ENCODE measurements at regions not wholly inside any gene's neighbourhood (a gene's known extent, or its start where the extent isn't known, plus 50 kb on each side); places are given as distances from the start of the nearest gene placed in this dataset.
A peak's percentile ranks its signal among the peaks of the same experiment; 100 is the strongest.

DNA sequence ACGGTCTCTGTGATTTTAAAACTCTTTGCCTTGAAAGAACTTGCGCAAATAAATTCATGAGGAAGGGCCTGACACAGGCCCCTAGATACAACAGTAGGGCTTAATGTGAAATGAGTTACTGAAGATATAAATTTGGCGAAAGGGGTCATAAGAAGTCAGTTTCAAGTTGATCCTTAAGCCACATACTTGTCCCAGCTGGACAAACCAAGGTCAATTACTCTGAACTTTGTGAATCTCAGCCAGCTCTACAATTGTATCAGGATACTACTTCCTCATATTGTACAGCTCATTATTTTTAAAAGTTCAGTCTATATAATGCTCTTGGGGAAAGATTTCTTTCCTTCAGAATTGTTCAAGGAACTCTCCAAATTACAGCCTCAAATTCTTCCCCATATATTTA is 432.8 kb downstream of the METTL4 start:
- 39 to 44% methylated on average over 3 of the region's 3 CpGs for WGBS, 2 experiments (ENCODE audit: low coverage in 1 of 2, low lambda C conversion rate in 2 of 2, missing lambda C conversion rate in 2 of 2)
- Histone ChIP-seq H3K27ac (no peak overlapping the region), H2AFZ (no peak overlapping the region), H4K20me1 (ENCODE audit: insufficient read depth) (no peaks in the 10 kb centered on the region), H3K79me2 (ENCODE audit: insufficient read depth) (no peaks in the 10 kb centered on the region), H3K9ac (no peak overlapping the region), H3K9me3 (ENCODE audit: low read depth) (no peaks in the 10 kb centered on the region), H3K27me3 (replicated peaks; ENCODE audit: insufficient read depth) (no peaks in the 10 kb centered on the region), H3K4me2 (ENCODE audit: unreplicated experiment) (no peak overlapping the region), H3K9me2 (ENCODE audit: insufficient read depth) (no peaks in the 10 kb centered on the region), H3K36me3 (ENCODE audit: low read depth) (no peaks in the 10 kb centered on the region), H3K4me1 (ENCODE audit: insufficient read depth) (peaks cover 3% of the 10 kb centered on the region), H3K4me3 (no peak overlapping the region), H3F3A (ENCODE audit: insufficient read depth) (no peaks in the 10 kb centered on the region)
- TF ChIP-seq EZH2phosphoT487 (IDR thresholded peaks at IDR 0.05; ENCODE audit: insufficient read depth, low read depth) (no peak), EZH2 (IDR thresholded peaks at IDR 0.05; ENCODE audit: insufficient read depth, poor library complexity, severe bottlenecking) (no peak)
- in situ Hi-C loops (cut with MboI): no loop called here
- no peak for DNase-seq

DNA sequence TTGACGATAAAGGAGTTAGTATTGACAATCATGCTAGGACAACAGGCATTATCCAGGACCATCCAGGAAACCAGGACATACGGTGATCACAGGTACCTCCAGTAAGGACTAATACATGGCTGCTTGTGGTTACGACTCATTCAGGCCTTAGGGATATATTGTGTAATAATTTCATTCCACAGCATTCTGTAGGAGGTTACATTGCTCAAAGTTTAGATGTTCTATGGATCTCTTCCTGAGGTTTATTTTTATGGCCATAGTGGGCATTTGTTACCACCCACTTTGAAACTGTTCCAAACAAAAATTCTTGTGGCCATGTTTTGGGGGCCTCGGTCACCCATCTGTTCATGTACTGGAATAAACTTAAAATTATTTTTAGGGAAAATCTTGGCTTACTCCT is 431.6 kb downstream of the METTL4 start:
- peak; percentile 32 for DNase-seq
- Histone ChIP-seq H3K79me2 (ENCODE audit: insufficient read depth) (no peaks in the 10 kb centered on the region), H3K4me2 (ENCODE audit: unreplicated experiment) (no peak overlapping the region), H3K36me3 (ENCODE audit: low read depth) (no peaks in the 10 kb centered on the region), H3K9me3 (ENCODE audit: low read depth) (no peaks in the 10 kb centered on the region), H3K4me1 (ENCODE audit: insufficient read depth) (peaks cover 3% of the 10 kb centered on the region), H3F3A (ENCODE audit: insufficient read depth) (no peaks in the 10 kb centered on the region), H3K9me2 (ENCODE audit: insufficient read depth) (no peaks in the 10 kb centered on the region), H2AFZ (no peak overlapping the region), H3K27ac (no peak overlapping the region), H3K27me3 (replicated peaks; ENCODE audit: insufficient read depth) (no peaks in the 10 kb centered on the region), H4K20me1 (ENCODE audit: insufficient read depth) (no peaks in the 10 kb centered on the region), H3K4me3 (no peak overlapping the region), H3K9ac (no peak overlapping the region)
- in situ Hi-C loops (cut with MboI): no loop called here
- WGBS, 2 experiments (ENCODE audit: low coverage in 1 of 2, low lambda C conversion rate in 2 of 2, missing lambda C conversion rate in 2 of 2): 45 to 48% methylated on average over 4 of the region's 4 CpGs
- TF ChIP-seq EZH2phosphoT487 (IDR thresholded peaks at IDR 0.05; ENCODE audit: insufficient read depth, low read depth) (no peak), EZH2 (IDR thresholded peaks at IDR 0.05; ENCODE audit: insufficient read depth, poor library complexity, severe bottlenecking) (no peak)

- no peak for DNase-seq
- in situ Hi-C loops (cut with MboI): no loop called here
- 4 to 24% methylated on average over 1 of the region's 1 CpG for WGBS, 2 experiments (ENCODE audit: low coverage in 1 of 2, low lambda C conversion rate in 2 of 2, missing lambda C conversion rate in 2 of 2)
- Histone ChIP-seq H3K9me3 (ENCODE audit: low read depth) (no peaks in the 10 kb centered on the region), H2AFZ (no peak overlapping the region), H3K9me2 (ENCODE audit: insufficient read depth) (no peaks in the 10 kb centered on the region), H3K9ac (no peak overlapping the region), H3K36me3 (ENCODE audit: low read depth) (no peaks in the 10 kb centered on the region), H3K4me3 (no peak overlapping the region), H3K27ac (no peak overlapping the region), H4K20me1 (ENCODE audit: insufficient read depth) (no peaks in the 10 kb centered on the region), H3K27me3 (replicated peaks; ENCODE audit: insufficient read depth) (no peaks in the 10 kb centered on the region), H3K4me1 (ENCODE audit: insufficient read depth) (peaks cover 3% of the 10 kb centered on the region), H3F3A (ENCODE audit: insufficient read depth) (no peaks in the 10 kb centered on the region), H3K4me2 (ENCODE audit: unreplicated experiment) (no peak overlapping the region), H3K79me2 (ENCODE audit: insufficient read depth) (no peaks in the 10 kb centered on the region)
- TF ChIP-seq EZH2phosphoT487 (IDR thresholded peaks at IDR 0.05; ENCODE audit: insufficient read depth, low read depth) (no peak), EZH2 (IDR thresholded peaks at IDR 0.05; ENCODE audit: insufficient read depth, poor library complexity, severe bottlenecking) (no peak)
Observed at GRCh38 chr18:2143636-2144035, 427.7 kb downstream of the METTL4 start.

DNA sequence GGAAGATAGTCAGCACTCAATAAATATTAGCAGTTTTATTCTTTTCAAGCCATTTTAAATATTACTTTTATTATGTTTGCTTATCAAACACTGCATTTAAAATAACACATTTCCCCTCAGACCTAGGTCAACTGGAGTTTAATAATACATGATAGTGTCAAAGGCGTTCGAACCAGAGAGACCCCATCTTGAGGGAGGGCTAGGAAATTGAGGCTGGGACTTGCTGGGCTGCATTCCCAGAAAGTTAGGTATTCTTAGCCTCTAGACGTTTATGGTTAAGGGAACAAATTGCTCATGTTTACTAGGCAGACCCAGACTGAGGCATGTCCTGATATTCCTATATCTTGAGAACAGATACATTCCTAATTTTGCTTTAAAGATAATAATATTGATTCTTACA is 426.5 kb downstream of the METTL4 start:
- no peaks in the 10 kb centered on the region for H3F3A ChIP-seq (ENCODE audit: insufficient read depth)
- no peak overlapping the region for H3K9ac ChIP-seq

GRCh38 chr18:2146092-2146491 is 425.2 kb downstream of the METTL4 start:
- H3K27ac ChIP-seq: no peak overlapping the region
- H4K20me1 ChIP-seq (ENCODE audit: insufficient read depth): no peaks in the 10 kb centered on the region
- no peak for DNase-seq
- in situ Hi-C loops (cut with MboI): no loop called here
- no peak overlapping the region for H2AFZ ChIP-seq
- TF ChIP-seq EZH2 (IDR thresholded peaks at IDR 0.05; ENCODE audit: insufficient read depth, poor library complexity, severe bottlenecking): no peak
- TF ChIP-seq EZH2phosphoT487 (IDR thresholded peaks at IDR 0.05; ENCODE audit: insufficient read depth, low read depth): no peak
- H3K9me2 ChIP-seq (ENCODE audit: insufficient read depth): no peaks in the 10 kb centered on the region
- no peaks in the 10 kb centered on the region for H3K36me3 ChIP-seq (ENCODE audit: low read depth)
- H3K4me2 ChIP-seq (ENCODE audit: unreplicated experiment): no peak overlapping the region
- no peaks in the 10 kb centered on the region for H3K9me3 ChIP-seq (ENCODE audit: low read depth)
- 9 to 18% methylated on average over 2 of the region's 2 CpGs for WGBS, 2 experiments (ENCODE audit: low coverage in 1 of 2, low lambda C conversion rate in 2 of 2, missing lambda C conversion rate in 2 of 2)
- H3K27me3 ChIP-seq (replicated peaks; ENCODE audit: insufficient read depth): no peaks in the 10 kb centered on the region
- H3K4me1 ChIP-seq (ENCODE audit: insufficient read depth): no peaks in the 10 kb centered on the region
- no peaks in the 10 kb centered on the region for H3F3A ChIP-seq (ENCODE audit: insufficient read depth)
- no peak overlapping the region for H3K4me3 ChIP-seq
- H3K9ac ChIP-seq: no peak overlapping the region
- no peaks in the 10 kb centered on the region for H3K79me2 ChIP-seq (ENCODE audit: insufficient read depth)

More for the DNA sequence above, 426.5 kb downstream of the METTL4 start:
- H3K9me3 ChIP-seq (ENCODE audit: low read depth): no peaks in the 10 kb centered on the region
- H3K27ac ChIP-seq: no peak overlapping the region
- H3K4me3 ChIP-seq: no peak overlapping the region
- DNase-seq: no peak
- H3K27me3 ChIP-seq (replicated peaks; ENCODE audit: insufficient read depth): no peaks in the 10 kb centered on the region
- H2AFZ ChIP-seq: no peak overlapping the region
- 35 to 39% methylated on average over 3 of the region's 3 CpGs for WGBS, 2 experiments (ENCODE audit: low coverage in 1 of 2, low lambda C conversion rate in 2 of 2, missing lambda C conversion rate in 2 of 2)
- H4K20me1 ChIP-seq (ENCODE audit: insufficient read depth): no peaks in the 10 kb centered on the region
- TF ChIP-seq EZH2phosphoT487 (IDR thresholded peaks at IDR 0.05; ENCODE audit: insufficient read depth, low read depth) (no peak), EZH2 (IDR thresholded peaks at IDR 0.05; ENCODE audit: insufficient read depth, poor library complexity, severe bottlenecking) (no peak)
- H3K4me1 ChIP-seq (ENCODE audit: insufficient read depth): peaks cover 3% of the 10 kb centered on the region
- no peaks in the 10 kb centered on the region for H3K79me2 ChIP-seq (ENCODE audit: insufficient read depth)
- H3K36me3 ChIP-seq (ENCODE audit: low read depth): no peaks in the 10 kb centered on the region
- in situ Hi-C loops (cut with MboI): no loop called here
- H3K4me2 ChIP-seq (ENCODE audit: unreplicated experiment): no peak overlapping the region
- no peaks in the 10 kb centered on the region for H3K9me2 ChIP-seq (ENCODE audit: insufficient read depth)
